ENCODE measurements at regions not wholly inside any gene's neighbourhood (a gene's known extent, or its start where the extent isn't known, plus 50 kb on each side); places are given as distances from the start of the nearest gene placed in this dataset.

- Histone ChIP-seq H3K27ac (ENCODE audit: low read depth) (no peak overlapping the region), H3K9me2 (ENCODE audit: insufficient read depth) (no peaks in the 10 kb centered on the region), H3K79me2 (replicated peaks; ENCODE audit: insufficient read depth) (no peaks in the 10 kb centered on the region), H4K20me1 (replicated peaks; ENCODE audit: insufficient read depth) (no peaks in the 10 kb centered on the region), H2AFZ (no peak overlapping the region), H3K36me3 (ENCODE audit: insufficient read depth) (no peaks in the 10 kb centered on the region), H3K4me3 (no peak overlapping the region), H3K4me2 (no peak overlapping the region), H3K27me3 (ENCODE audit: insufficient read depth) (no peaks in the 10 kb centered on the region), H3K4me1 (ENCODE audit: insufficient read depth) (no peaks in the 10 kb centered on the region), H3F3A (replicated peaks; ENCODE audit: low read depth) (no peaks in the 10 kb centered on the region)
- no peaks in the 10 kb centered on the region for H3K27me3 Mint-ChIP-seq (ENCODE audit: insufficient read depth, low read depth, poor library complexity)
- H3K4me3 Mint-ChIP-seq, result no peak overlapping the region
- peaks cover 6% of the 10 kb centered on the region; the same call in 2 of the 3 replicates for H3K9me3 Mint-ChIP-seq
- no peak overlapping the region for H3K27ac Mint-ChIP-seq
- no peaks in the 10 kb centered on the region for H3K4me1 Mint-ChIP-seq
- ATAC-seq (no peak), DNase-seq (ENCODE audit: low spot score) (no peak)
- TF ChIP-seq STAT1 (IDR thresholded peaks at IDR 0.05; ENCODE audit: unreplicated experiment) (no peak), NANOG (IDR thresholded peaks at IDR 0.05; ENCODE audit: borderline replicate concordance) (no peak), POLR2AphosphoS5 (IDR thresholded peaks at IDR 0.05; ENCODE audit: low read depth) (no peak), ZNF331 (CRISPR knock-in tag; IDR thresholded peaks at IDR 0.05; ENCODE audit: low read depth) (no peak)
- no peaks in the 10 kb centered on the region for H3K36me3 Mint-ChIP-seq (ENCODE audit: low read depth)
Observed at GRCh38 chr13:104074326-104074725, 1008.1 kb upstream of the SLC10A2 start.

DNA sequence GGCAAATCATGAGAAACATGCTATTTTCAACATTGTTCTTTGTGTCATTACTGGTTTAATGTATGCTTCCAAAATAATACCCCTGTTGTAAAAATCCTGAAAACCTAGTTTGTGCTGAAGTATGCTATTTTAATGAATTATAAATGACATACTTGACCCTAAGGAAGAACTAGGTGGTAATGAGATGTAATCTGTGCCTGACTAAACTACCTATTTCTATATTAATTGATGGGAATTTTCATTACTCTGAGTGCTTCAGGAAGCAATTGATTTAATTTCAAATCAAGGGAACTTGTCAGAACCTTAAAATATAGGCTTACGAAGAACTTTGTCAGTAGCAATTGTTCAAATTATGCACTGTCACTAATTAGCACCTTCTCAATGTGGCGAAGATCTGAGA lies 1005.6 kb upstream of the SLC10A2 start:
- no peaks in the 10 kb centered on the region for H3K36me3 Mint-ChIP-seq (ENCODE audit: low read depth)
- Histone ChIP-seq H3K9me2 (ENCODE audit: insufficient read depth) (no peaks in the 10 kb centered on the region), H3K36me3 (ENCODE audit: insufficient read depth) (no peaks in the 10 kb centered on the region), H3K79me2 (replicated peaks; ENCODE audit: insufficient read depth) (no peaks in the 10 kb centered on the region), H3K4me2 (no peak overlapping the region), H3K27me3 (ENCODE audit: insufficient read depth) (no peaks in the 10 kb centered on the region), H3F3A (replicated peaks; ENCODE audit: low read depth) (no peaks in the 10 kb centered on the region), H4K20me1 (replicated peaks; ENCODE audit: insufficient read depth) (no peaks in the 10 kb centered on the region), H3K4me1 (ENCODE audit: insufficient read depth) (no peaks in the 10 kb centered on the region), H2AFZ (no peak overlapping the region), H3K27ac (ENCODE audit: low read depth) (no peak overlapping the region), H3K4me3 (no peak overlapping the region)
- no peaks in the 10 kb centered on the region for H3K27me3 Mint-ChIP-seq (ENCODE audit: insufficient read depth, low read depth, poor library complexity)
- H3K9me3 Mint-ChIP-seq, result no peaks in the 10 kb centered on the region
- no peak overlapping the region for H3K4me3 Mint-ChIP-seq
- DNase-seq (ENCODE audit: low spot score) (no peak), ATAC-seq (no peak)
- no peak overlapping the region for H3K27ac Mint-ChIP-seq
- TF ChIP-seq CTCF (conservative IDR thresholded peaks at IDR 0.05; ENCODE audit: low read depth in 2 of 2) (no peak), CREB1 (CRISPR knock-in tag; IDR thresholded peaks at IDR 0.05; ENCODE audit: low read depth) (no peak), ZNF462 (CRISPR knock-in tag; IDR thresholded peaks at IDR 0.05) (no peak)
- TF ChIP-seq, protein P1, sequence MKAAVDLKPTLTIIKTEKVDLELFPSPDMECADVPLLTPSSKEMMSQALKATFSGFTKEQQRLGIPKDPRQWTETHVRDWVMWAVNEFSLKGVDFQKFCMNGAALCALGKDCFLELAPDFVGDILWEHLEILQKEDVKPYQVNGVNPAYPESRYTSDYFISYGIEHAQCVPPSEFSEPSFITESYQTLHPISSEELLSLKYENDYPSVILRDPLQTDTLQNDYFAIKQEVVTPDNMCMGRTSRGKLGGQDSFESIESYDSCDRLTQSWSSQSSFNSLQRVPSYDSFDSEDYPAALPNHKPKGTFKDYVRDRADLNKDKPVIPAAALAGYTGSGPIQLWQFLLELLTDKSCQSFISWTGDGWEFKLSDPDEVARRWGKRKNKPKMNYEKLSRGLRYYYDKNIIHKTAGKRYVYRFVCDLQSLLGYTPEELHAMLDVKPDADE (IDR thresholded peaks at IDR 0.05), result no peak
- no peaks in the 10 kb centered on the region for H3K4me1 Mint-ChIP-seq

Measured in GM23338 (cell line).